NCI-H1417 treated with DMSO at 0.1 percent for 48 hours (cell line): ENCODE measurements at regions not wholly inside any gene's neighbourhood (a gene's known extent, or its start where the extent isn't known, plus 50 kb on each side); places are given as distances from the start of the nearest gene placed in this dataset.
"Not testable (repeated sequence)": the region's sequence is repeated elsewhere in the genome, so short reads cannot be mapped to it uniquely, and the experiment has no call there.

Experiments used
- DNase-seq: peaks from one replicate; lab custom pipeline; 2025; lab: John Stamatoyannopoulos, UW

DNA sequence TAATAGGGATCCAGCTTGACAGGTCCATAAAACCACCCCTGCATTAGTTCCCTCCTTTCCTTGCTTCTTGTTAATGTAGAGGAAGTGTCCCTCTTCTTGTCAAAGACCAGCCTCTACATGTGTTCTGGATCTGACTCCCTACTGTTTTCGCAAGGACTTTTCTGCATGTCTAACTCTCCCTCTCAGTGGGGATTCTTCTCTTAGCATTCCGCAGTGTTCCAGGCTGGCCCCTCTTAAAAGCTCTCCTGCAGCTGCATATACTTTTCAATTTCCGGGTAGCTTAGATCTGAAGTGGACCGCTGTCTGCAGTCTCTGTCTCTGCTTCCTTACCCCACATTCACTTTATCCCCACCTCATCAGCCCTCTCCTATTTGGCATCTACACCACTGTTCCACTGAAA, 96.1 kb upstream of the MAN1A1 start:
- no peak for DNase-seq

DNA sequence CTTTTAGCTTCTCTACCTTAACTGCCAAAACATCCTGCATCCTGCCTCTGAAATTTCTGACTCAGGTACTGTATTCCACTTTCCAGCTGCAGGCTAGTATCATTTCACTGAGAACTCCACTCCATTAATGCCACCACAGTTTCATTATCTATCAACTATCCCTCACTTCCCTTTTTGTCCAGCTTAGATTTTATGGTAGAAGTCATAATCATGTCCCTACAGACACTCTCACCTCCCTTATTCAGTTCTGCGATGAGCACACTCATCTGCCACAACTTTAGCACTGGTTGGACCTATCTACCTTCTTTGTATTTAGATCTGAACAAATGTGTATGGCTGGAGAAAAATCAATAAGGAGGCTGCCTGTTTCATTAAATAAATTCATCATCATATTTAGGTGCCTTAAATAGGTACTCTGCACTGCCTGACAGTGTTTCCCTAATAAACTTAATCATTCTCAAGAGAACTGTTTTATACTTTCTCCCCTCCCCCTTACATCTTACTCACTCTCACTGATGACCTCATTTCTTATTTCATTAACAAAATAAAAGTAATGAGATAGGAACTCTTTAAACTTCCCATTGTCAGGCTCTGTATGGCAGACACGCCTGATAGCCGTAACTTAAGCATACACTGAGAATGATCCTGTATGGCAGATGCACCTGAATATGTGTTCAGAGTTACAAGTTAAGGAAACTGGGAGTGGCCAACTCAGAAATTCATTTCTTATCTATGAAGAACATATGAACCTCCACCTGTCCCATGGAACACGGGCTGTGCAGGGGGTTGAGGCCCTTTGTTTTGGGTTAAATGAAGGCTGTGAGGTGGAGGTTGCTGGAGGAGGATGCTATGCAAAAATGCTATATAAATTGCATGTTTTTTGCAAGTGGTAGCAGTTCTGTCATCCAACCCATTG, 95.3 kb upstream of the MAN1A1 start:
- no peak for DNase-seq

DNA sequence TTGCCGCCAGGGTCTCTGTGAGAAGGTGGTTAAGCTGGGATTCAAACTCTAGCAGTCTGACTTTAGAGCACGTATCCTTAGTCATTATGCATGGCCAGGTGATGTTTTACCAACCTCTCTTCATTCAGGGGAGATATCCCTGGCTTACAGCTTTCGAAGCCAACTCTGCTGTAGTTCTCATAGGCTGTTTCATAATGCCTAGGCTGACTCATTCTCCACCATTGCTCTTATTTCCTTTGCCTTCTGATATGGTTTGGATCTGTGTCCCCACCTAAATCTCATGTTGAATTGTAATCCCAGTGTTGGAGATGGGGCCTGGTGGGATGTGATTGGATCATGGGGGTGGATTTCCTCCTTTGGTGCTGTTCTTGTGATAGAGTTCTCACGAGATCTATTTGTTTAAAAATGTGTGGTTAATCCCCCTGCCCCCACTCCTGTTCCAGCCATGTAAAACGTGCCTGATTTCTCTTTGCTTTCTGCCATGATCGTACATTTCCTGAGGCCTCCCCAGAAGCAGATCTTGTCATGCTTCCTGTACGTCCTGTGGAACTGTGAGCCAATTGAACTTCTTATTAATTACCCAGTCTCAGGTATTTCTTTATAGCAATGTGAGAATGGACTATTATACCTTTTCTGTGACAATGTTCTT, 94.6 kb upstream of the MAN1A1 start:
- DNase-seq = no peak

DNA sequence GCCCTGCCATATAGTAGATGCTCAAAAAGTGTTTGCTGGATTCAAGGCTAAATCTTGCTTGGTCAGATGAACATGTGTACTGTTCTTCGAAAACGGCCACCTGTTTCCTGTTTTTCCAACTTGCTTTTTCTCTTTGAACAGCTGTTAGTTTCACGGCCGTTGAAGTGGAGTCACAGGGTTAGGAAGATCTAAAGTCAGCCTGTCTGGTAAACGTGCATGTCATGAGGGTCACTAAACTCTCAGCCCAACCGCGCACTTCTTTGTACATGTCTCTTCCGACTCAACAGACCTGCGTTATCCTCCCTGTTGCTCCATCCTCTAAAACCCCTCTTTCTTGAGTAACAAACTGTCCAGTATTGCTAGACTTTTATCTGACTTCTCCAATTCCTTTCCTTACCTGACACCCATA, 93.2 kb upstream of the MAN1A1 start:
- DNase-seq = no peak

DNA sequence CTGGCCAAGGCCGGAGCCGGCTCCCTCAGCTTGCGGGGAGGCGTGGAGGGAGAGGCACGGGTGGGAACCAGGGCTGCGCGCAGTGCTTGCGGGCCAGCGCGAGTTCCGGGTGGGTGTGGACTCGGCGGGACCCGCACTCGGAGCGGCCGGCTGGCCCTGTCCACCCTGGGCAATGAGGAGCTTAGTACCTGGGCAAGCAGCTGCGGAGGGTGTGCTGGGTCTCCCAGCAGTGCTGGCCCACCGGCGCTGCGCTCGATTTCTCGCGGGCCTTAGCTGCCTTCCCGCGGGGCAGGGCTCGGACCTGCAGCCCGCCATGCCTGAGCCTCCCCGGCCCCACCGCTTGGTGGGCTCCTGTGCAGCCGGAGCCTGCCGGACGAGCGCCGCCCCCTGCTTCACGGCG, 91.4 kb upstream of the MAN1A1 start:
- no peak for DNase-seq

DNA sequence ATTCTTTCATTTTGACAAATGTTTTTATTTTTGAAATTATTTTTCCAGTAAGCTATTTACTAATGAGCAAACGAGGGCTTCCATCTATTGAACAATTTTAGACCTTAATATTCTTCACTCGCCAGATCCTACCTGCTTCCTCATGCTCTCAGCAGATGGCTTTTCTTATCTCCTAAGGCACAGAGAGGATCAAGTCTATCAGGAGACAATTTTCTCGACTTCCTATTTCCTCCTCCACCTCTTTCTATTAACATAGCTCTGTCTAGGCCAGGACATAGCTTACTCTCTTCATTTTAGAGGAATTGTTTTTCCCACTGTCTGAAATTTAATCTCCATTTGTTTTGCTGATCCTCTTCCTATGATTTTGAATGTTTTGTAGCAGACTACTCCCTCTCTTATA, 87.0 kb upstream of the MAN1A1 start:
- DNase-seq = no peak

DNA sequence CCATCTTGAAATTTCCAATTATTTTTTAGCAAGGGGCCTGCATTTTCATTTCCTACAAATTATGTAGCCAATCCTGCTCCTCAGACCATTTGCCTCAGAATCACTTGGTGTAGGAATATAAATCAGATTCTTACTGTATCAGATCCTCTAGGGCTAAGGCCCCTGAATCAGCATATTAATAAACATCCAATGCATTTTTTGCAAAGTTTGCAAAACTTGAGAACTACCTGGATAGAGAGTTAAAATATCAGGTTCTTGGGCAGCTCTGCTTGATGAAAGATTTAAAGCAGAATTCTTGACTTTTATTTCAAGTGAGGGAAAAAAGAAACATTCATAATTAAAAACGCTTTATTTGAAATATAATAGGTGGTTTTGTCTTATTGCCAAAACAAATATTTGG, 82.2 kb upstream of the MAN1A1 start:
- no peak for DNase-seq

DNA sequence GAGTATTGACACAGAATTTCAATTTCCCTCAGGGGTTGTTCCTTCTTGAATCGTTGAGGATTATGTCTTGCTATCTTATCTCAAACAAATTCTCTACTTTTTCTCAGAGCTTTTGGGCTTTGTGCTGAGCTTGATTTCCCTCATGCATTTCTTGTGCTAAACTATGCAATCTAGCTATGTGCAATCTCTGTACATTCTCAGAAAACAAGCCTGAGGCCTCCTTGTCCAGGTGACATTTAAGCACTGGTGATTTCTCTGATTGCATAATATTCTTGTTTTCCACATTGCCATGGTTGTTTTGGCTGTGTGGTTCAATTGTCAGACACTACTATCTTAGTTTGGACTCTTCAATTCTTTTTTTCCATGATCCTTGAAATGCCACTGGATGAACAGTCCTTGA, 81.2 kb upstream of the MAN1A1 start:
- no peak for DNase-seq

DNA sequence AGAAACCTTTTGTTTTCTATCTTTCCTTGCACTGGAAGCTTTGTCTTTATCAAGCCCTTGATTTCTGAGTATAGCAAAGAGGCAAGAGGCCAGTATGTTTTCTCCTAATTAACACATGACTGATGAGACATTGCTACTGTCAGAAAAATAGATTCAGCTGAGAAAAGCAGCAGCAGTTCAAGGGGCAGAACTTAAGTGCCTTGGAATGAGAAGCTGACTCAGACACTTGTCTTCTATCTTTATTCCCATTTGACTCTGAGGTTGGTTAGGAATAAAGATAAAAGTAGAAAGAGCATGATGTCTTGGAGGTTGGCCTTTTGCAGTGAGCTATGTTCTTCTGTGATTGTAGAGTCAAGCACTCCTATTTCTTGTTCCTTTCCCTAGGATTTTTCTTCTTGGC, 79.1 kb upstream of the MAN1A1 start:
- DNase-seq = no peak

DNA sequence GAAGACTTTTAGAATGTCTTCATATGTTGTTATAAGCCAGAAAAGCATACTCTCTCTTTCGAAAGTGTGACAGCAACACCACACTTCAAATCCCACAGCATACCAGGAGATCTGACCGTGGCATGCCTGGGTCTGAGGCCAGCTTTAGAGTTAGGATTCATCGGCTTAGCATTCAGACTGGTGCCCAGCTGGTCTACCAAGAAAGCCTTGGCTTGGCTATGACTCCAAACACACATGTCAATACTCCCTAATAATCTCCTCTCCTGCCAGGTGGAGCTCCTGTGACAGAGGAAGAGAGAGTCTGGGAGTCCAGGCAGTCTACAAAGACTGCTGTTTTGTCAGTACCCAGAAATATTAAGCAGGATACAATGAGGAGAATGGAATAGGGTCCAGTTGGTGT, 77.1 kb upstream of the MAN1A1 start:
- DNase-seq = no peak

DNA sequence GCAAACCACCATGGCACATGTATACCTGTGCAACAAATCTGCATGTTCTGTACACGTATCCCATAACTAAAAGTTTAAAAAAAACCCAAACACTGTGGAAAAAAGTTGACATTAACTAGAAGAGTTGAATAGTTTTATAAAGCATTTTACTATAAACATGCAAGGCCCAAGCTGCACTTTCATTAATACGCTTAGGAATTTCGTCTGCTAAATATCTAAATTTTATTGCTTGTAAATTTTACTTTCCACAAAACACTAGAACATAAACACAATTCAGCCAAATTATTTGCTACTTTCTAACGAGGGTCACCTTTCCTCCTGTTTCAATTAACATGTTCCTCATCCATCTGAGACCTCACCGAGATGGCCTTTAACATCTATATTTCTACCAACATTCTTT, 74.4 kb upstream of the MAN1A1 start:
- DNase-seq = no peak

DNA sequence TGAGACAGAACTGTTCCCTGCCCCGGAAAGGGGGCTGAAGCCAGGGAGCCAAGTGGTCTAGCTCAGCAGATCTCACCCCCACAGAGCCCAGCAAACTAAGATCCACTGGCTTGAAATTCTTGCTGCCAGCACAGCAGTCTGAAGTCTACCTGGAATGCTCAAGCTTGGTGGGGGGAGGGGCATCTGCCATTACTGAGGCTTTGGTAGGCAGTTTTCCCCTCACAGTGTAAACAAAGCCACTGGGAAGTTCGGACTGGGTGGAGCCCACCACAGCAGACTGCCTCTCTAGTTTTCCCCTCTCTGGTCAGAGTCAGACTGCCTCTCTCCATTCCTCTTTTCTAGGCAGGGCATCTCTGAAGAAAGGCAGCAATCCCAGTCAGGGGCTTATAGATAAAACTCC, 68.5 kb upstream of the MAN1A1 start:
- not testable (repeated sequence) for DNase-seq

DNA sequence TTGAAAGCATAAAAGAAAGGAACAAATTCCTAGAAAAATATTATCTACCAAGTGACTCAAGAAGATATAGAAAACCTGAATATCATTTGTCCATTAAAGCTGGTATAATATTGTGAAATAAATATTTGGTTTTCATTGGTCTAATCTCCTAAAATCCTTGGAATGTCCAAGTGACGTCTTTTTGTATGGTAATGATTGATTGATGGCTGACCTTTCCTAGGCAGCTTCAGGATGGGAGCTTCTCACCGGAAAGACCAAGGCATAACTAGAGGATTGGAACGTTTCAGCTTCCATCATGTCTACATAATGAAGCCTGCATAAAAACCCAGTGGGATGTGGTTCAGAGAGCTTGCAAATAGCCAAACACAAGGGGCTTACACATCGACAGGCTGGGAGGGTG, 57.6 kb upstream of the MAN1A1 start:
- no peak for DNase-seq

DNA sequence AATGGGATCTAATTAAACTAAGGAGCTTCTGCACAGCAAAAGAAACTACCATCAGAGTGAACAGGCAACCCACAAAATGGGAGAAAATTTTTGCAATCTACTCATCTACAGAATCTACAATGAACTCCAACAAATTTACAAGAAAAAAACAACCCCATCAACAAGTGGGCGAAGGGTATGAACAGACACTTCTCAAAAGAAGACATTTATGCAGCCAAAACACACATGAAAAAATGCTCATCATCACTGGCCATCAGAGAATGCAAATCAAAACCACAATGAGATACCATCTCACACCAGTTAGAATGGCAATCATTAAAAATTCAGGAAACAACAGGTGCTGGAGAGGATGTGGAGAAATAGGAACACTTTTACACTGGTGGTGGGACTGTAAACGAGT, 55.6 kb upstream of the MAN1A1 start:
- not testable (repeated sequence) for DNase-seq
